NCI-H2227 (cell line): ENCODE measurements at regions not wholly inside any gene's neighbourhood (a gene's known extent, or its start where the extent isn't known, plus 50 kb on each side); places are given as distances from the start of the nearest gene placed in this dataset.
"Not testable (repeated sequence)": the region's sequence is repeated elsewhere in the genome, so short reads cannot be mapped to it uniquely, and the experiment has no call there.

ENCODE experiments used
- DNase-seq: peaks from one replicate; lab custom pipeline; 2025; ENCODE audit not compliant: unreplicated experiment; lab: John Stamatoyannopoulos, UW

- no peak for DNase-seq
Measured at GRCh38 chr7:17044396-17044795, 162.6 kb upstream of the AGR3 start.

DNA sequence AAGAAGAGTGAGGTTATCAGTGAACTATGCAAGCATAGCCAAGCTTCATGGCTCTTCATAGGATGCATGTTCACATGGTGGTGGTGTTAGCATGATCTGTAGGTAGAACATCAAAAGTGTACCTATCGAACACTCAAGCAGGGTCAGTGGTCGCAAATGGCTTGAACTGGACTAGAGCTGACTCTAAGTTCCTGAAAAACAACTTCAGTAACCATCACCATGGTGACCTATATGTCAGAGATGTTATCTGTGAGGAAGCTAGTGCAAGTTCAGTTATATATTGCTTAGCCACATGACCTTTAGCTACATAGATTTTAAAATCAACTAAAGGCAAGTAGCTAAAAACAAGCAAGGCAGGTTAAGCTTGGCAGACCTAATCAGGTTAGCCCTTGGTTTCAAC, 163.1 kb upstream of the AGR3 start:
- no peak for DNase-seq

- DNase-seq, result no peak
Measured at GRCh38 chr7:17046259-17046658, 164.5 kb upstream of the AGR3 start.

DNA sequence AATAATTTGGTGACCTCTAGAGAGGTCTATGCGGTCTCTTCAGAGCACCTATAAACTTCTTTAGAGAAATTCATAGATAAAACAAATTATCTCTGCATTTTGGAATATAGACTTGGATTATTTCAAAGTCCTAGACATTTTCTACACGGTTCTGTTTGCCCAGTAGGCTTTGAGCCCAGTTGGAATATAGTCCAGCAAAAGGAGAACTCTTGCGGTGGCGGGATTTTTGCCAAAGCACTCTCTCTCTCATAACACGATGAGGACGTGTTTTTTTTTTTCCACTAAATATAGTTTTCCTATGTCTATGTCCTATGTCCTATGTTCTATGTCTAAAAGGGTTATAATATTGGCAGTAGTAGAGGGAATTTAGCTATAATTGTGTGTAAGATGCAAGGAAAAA, 164.9 kb upstream of the AGR3 start:
- DNase-seq, result no peak

- DNase-seq, result not testable (repeated sequence)
Measured at GRCh38 chr7:17053164-17053563, 171.4 kb upstream of the AGR3 start.

DNA sequence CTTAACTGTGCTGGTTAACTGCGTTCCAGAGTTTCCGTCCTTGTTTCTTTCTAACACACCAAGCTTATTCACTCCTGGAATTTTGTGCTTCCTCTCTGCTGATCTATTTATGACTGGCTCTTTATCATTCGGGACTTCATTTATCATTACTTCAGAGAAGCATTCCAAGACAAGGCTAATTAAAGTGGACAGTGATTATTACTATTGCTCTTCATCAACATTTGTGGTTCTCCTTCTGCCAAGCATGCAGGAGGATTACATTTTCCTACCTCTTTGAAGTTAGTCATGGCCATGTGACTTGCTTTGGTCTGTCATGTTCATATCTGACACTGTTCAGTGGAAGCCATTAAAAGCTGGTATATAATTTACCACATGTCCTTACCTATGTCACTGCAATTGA, 172.4 kb upstream of the AGR3 start:
- no peak for DNase-seq

DNA sequence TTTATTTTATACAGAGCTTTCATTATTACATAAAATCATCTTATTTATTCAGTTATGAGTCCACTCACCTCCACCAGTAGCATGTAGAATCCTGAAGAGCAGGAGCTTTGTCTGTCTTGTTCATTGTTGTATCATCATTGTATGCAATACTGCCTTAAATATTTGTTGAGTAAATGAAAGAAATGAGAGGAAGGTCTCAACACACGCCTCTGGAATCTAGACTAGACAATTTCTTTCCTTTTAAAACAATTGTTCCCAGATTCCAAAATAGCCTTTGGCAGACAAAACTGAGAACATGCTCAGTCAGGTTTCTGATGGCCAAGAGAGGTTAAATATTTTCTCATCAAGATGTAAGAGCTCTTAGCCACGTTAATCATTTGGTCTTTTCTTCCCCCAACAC, 173.1 kb upstream of the AGR3 start:
- DNase-seq, result no peak

DNA sequence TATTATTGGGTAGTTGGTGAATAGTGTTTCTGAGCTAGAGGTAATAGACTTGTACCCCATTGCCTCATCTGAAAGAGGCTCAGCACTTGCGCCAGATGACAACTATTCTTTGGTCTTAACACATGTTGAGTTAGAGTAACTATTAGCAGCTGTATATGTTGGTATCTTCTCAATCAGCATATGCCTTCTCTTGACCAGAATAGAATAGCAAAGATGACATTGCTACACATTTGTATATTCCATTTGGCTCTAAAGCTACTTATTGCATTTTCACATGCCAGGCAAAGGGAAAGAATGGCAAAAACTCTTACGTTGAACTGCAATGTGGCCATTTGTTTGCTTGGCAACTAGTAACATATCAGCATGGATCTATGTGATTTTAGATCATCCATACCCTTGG, 173.8 kb upstream of the AGR3 start:
- DNase-seq, result no peak

- DNase-seq, result no peak
Measured at GRCh38 chr7:17056491-17057142, 174.8 kb upstream of the AGR3 start.

DNA sequence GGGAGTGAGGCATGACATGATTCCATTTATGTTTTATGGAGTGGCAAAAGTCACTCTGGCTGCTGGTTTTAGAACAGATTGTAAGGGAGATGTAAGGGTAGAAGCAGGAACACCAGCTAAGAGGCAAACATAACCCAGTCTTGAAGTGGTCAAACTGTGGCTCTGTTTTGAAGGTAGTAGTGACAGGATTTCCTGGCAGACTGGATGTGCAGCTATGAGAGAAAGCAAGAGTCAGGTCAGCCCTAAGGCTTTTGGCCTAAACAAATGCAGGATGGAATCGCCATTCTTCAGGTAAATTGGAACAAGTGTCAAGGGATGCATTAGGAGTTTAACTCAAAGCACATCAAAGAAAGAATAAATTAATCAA, 175.3 kb upstream of the AGR3 start:
- no peak for DNase-seq

DNA sequence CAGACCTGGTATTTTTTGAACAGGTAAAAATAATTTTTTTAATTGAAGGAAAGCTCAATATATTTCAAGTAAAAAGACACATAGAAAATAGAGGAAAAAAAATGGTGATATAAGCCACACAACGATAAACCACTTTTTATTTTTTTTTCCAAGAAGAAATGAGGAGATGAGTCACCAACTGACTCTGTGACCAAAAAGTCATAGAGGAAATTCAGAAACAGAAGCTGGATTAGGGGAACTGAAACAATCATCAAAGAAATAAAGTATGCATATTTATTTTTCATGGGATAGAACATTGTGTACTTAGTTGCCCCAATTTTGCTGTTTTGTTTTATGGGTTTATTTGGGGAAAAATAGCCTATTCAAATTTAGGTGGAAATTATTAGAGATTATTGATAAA, 176.8 kb upstream of the AGR3 start:
- DNase-seq, result no peak

DNA sequence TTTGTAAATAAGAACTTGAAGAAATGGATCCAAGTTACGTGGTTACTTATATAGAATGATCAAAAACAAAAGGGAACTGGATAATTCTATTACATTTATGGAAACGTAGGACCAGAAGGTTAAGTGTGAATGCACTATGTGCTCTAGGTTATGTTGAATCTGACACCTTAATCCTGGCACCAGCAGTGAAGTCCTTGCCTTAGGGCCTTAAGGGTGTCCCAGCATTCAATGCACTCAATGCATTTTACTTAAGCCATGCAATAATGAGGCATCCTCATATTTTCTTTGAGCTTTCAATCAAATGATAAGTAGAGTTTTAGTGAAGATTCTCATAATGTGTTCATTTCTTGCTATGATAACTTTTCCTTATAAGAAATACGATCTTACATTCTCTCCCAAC, 178.3 kb upstream of the AGR3 start:
- no peak for DNase-seq

DNA sequence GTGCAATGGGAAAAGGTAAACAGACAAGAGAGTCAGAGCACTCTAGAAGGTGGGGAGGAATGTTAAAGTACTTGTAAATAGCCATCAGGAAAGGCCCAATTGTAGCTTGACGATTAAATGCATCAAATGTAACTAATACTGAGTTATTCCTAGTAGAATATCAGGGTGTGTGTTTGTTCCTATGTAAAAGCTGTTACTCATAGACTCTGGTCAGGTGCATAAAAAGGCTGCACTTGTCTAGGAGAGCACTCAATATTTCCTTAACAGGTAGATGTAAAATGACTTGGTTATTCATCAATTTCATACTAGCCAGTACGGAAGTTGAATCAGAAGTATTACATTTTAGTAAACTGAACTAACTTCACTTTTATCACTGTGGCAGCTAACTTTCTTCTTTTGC, 179.7 kb upstream of the AGR3 start:
- no peak for DNase-seq

GRCh38 chr7:17062151-17063044, 180.6 kb upstream of the AGR3 start:
- DNase-seq, result no peak

GRCh38 chr7:17063045-17063383, 181.2 kb upstream of the AGR3 start:
- DNase-seq, result no peak

DNA sequence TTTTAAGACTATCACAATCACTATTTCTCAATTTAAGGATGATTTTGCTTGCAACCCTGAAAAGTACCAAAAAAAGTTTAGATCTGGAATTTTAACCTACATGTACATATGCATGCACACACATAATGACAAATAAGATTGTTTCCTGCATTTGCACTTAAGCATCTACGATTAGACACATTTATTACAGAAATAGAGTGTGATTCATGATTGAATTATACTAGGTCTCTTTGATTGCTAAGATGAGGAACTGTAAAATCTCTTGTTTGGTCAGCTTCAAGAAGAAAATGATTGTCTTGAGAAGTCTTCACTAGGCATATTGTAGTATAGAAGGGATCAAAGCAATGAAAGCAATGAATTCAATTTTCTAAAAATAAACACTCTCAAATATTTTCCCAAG, 185.9 kb upstream of the AGR3 start:
- DNase-seq, result no peak

GRCh38 chr7:17069146-17069545, 187.4 kb upstream of the AGR3 start:
- no peak for DNase-seq

DNA sequence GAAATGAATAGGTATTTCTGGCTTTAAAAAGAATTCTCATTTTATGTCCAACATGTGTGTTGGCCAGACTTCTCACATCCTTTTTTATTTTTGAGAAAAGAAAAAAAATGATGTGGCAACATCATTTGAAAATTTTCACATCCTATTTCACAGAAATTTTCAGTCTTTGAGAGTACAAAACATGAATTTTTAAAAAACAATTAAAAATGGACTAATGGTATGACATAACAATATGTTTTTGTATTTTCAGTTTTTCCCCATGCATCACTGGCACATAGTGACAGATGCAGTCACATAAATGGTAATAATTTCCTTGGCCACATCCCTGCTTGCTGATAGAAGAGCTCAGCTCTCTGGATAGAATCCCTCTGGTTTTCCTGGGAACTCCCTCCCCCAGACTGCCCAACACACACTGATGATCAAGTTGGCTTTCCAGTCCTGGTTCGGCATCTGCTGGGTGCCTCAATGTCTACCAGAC, 188.5 kb upstream of the AGR3 start:
- no peak for DNase-seq

GRCh38 chr7:17071866-17072265, 190.1 kb upstream of the AGR3 start:
- DNase-seq, result no peak

GRCh38 chr7:17075601-17076255, 193.9 kb upstream of the AGR3 start:
- DNase-seq, result no peak

GRCh38 chr7:17078298-17078697, 196.5 kb upstream of the AGR3 start:
- no peak for DNase-seq
